H1 (cell line): ENCODE measurements at regions not wholly inside any gene's neighbourhood (a gene's known extent, or its start where the extent isn't known, plus 50 kb on each side); places are given as distances from the start of the nearest gene placed in this dataset.

Experiments
- HDAC2 ChIP-seq, 2 experiments: fragments of 300-600 bp in 1 of 2; sonication (generic) in 1 of 2; IDR thresholded peaks; 2 replicates each; pipeline ENCODE4 v1.6.1; 2011 to 2012; ENCODE audit warnings: low read depth in 2 of 2, low read length in 2 of 2, mild to moderate bottlenecking in 2 of 2, moderate library complexity in 2 of 2, borderline replicate concordance in 1 of 2, inconsistent platforms in 1 of 2
- TF ChIP-seq, protein P1 (sequence below): IDR thresholded peaks from 2 replicates; pipeline ENCODE4 v1.6.1; 2012; ENCODE audit warnings: low read length, inconsistent platforms

DNA sequence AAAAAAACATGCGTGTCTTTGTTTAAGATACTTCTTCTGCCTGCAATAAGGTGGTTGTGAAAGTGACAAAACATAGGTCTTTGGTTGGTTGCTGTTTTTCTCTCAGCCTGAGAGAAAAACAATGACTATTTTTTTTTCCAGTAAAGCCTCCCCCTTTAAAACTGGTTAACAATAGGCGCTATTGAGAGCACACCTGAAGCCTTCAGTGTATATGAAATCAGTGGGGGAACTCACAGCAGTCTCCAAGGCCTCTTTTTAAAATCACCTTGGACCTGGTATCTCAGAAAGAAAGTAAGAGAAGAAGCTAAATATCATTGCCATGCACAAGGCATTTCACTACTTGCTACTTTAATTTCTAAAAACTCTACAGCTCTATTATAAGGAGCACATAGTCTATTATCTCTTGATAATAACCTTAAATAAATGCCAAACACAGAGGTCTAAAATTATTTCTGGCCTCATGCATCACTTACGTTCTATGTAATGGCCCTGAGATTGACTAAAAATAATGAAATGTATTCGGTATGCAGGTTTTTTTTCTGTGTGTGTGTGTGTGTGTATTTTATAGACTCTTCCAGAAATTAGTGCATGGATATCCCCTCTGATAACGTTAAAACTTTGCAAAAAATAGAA, 544.4 kb downstream of the TDRD15 start (continued):
- TF ChIP-seq, protein P1, sequence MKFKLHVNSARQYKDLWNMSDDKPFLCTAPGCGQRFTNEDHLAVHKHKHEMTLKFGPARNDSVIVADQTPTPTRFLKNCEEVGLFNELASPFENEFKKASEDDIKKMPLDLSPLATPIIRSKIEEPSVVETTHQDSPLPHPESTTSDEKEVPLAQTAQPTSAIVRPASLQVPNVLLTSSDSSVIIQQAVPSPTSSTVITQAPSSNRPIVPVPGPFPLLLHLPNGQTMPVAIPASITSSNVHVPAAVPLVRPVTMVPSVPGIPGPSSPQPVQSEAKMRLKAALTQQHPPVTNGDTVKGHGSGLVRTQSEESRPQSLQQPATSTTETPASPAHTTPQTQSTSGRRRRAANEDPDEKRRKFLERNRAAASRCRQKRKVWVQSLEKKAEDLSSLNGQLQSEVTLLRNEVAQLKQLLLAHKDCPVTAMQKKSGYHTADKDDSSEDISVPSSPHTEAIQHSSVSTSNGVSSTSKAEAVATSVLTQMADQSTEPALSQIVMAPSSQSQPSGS: no peak
- no peak for TF ChIP-seq HDAC2 (IDR thresholded peaks at IDR 0.05; ENCODE audit: borderline replicate concordance in 1 of 2, low read depth in 2 of 2, low read length in 2 of 2)
- TF ChIP-seq, all 59 proteins: peak for 0
